ENCODE measurements at regions not wholly inside any gene's neighbourhood (a gene's known extent, or its start where the extent isn't known, plus 50 kb on each side); places are given as distances from the start of the nearest gene placed in this dataset.

GRCh38 chr2:216770050-216770449, 74.7 kb upstream of the IGFBP5 start:
- POLR2A ChIA-PET, result no interaction called here
- Histone ChIP-seq H3K27me3 (ENCODE audit: control insufficient read depth, insufficient read depth, low read length) (peaks cover 3% of the 10 kb centered on the region), H3K36me3 (ENCODE audit: control insufficient read depth, insufficient read depth, low read length) (no peaks in the 10 kb centered on the region), H3K4me3 (ENCODE audit: low read depth, low read length) (no peak overlapping the region)
- CTCF ChIA-PET, result interaction anchor here (1.0 to 1.1 kb wide), 2 partner anchors 20 to 26 kb away, joined by 3 to 4 read pairs; no protein-coding TSS in a partner anchor
- no peak for DNase-seq (ENCODE audit: low read depth)
- no peak for TF ChIP-seq CTCF (IDR thresholded peaks at IDR 0.05; ENCODE audit: insufficient read depth, low read depth, low read length)

- CTCF ChIA-PET, result interaction anchor here (0.5 to 1.1 kb wide), 2 partner anchors 25 to 1046 kb away, joined by 3 to 4 read pairs; no protein-coding TSS in a partner anchor
- POLR2A ChIA-PET, result no interaction called here
- no peak for DNase-seq (ENCODE audit: low read depth)
These were observed 74.3 kb upstream of the IGFBP5 start for GRCh38 chr2:216769626-216770025.

GRCh38 chr2:216768908-216769411, 73.6 kb upstream of the IGFBP5 start:
- no peak for TF ChIP-seq CTCF (IDR thresholded peaks at IDR 0.05; ENCODE audit: insufficient read depth, low read depth, low read length)

More at GRCh38 chr2:216769626-216770025, 74.3 kb upstream of the IGFBP5 start:
- Histone ChIP-seq H3K4me3 (ENCODE audit: low read depth, low read length) (no peak overlapping the region), H3K36me3 (ENCODE audit: control insufficient read depth, insufficient read depth, low read length) (no peaks in the 10 kb centered on the region), H3K27me3 (ENCODE audit: control insufficient read depth, insufficient read depth, low read length) (peaks cover 3% of the 10 kb centered on the region)
- TF ChIP-seq CTCF (IDR thresholded peaks at IDR 0.05; ENCODE audit: insufficient read depth, low read depth, low read length), result no peak

DNA sequence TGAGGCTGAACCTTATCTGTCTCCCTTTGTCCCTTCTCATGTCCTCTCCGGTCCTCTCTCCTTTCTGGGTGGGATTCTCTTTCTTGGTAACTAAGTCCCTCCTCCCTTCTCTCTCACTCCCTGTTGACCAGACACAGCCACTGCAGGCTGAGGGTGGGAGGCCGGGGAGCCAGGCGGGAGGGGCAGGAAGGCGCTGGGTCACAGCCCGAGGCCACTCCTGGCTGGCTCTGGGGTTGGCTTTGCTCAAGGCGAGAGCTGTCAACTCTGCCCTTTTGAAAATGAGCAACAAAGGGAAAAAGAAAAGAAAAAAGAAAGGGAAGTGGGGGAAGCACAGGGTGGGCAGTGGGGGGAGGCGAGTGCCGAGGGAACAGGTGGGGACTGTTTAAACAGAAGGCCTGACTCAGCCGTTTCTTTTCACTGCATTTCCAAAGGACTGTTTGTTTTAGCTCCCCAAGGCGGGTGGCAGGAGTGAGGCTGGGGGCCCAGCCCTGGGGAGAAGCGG, 70.5 kb upstream of the IGFBP5 start:
- ChIA-PET POLR2A (no interaction called here), CTCF (interaction anchor here (1.8 kb wide), 1 partner anchor 23 kb away, joined by 4 read pairs; no protein-coding TSS in a partner anchor)
- no peak for DNase-seq (ENCODE audit: low read depth)

More at GRCh38 chr2:216768908-216769411, 73.6 kb upstream of the IGFBP5 start:
- peaks cover 4% of the 10 kb centered on the region for H3K27me3 ChIP-seq (ENCODE audit: control insufficient read depth, insufficient read depth, low read length)
- no peak for DNase-seq (ENCODE audit: low read depth)
- ChIA-PET POLR2A (no interaction called here), CTCF (interaction anchor here (0.5 to 1.1 kb wide), 3 partner anchors 9 to 1047 kb away, joined by 3 to 4 read pairs (median 3); no protein-coding TSS in a partner anchor)
- H3K4me3 ChIP-seq (ENCODE audit: low read depth, low read length), result no peak overlapping the region
- H3K36me3 ChIP-seq (ENCODE audit: control insufficient read depth, insufficient read depth, low read length), result no peaks in the 10 kb centered on the region

GRCh38 chr2:216763396-216763795, 68.0 kb upstream of the IGFBP5 start:
- ChIA-PET CTCF (no interaction called here), POLR2A (no interaction called here)
- H3K27me3 ChIP-seq (ENCODE audit: control insufficient read depth, insufficient read depth, low read length), result peaks cover 5% of the 10 kb centered on the region
- H3K4me3 ChIP-seq (ENCODE audit: low read depth, low read length), result no peak overlapping the region
- no peaks in the 10 kb centered on the region for H3K36me3 ChIP-seq (ENCODE audit: control insufficient read depth, insufficient read depth, low read length)
- TF ChIP-seq CTCF (IDR thresholded peaks at IDR 0.05; ENCODE audit: insufficient read depth, low read depth, low read length), result no peak
- DNase-seq (ENCODE audit: low read depth), result no peak

More for the DNA sequence above, 70.5 kb upstream of the IGFBP5 start:
- Histone ChIP-seq H3K27me3 (ENCODE audit: control insufficient read depth, insufficient read depth, low read length) (peaks cover 7% of the 10 kb centered on the region), H3K4me3 (ENCODE audit: low read depth, low read length) (no peak overlapping the region), H3K36me3 (ENCODE audit: control insufficient read depth, insufficient read depth, low read length) (no peaks in the 10 kb centered on the region)
- TF ChIP-seq CTCF (IDR thresholded peaks at IDR 0.05; ENCODE audit: insufficient read depth, low read depth, low read length), result no peak
